WTC11 (cell line): ENCODE measurements at regions not wholly inside any gene's neighbourhood (a gene's known extent, or its start where the extent isn't known, plus 50 kb on each side); places are given as distances from the start of the nearest gene placed in this dataset.

ENCODE experiments used
- ATAC-seq: fragments of 200-7000 bp; cut with Tn5 transposase; 2 replicates; pipeline ENCODE4 v1.10.0; 2021; ENCODE audit warnings: mild to moderate bottlenecking, moderate library complexity
- CTCF ChIA-PET: fragments of 300-600 bp; sonication (Branson Sonifier 250); formaldehyde crosslinking; loops from one replicate; lab custom pipeline; 2021; ENCODE audit warnings: antibody characterized with exemption; lab: Charles Lee
- POLR2A ChIA-PET: fragments of 350-600 bp; sonication (Branson Sonifier 250); formaldehyde crosslinking; loops from one replicate; lab custom pipeline; 2021; ENCODE audit warnings: antibody characterized with exemption; lab: Charles Lee
- DNase-seq: peaks from one replicate; pipeline ENCODE4 v3.0.0; 2021; ENCODE audit warnings: low spot score
- H3K27ac Mint-ChIP-seq: 2 replicates; pipeline ENCODE4 v1.8.0; 2021; ENCODE audit warnings: mixed read lengths
- H3K27me3 Mint-ChIP-seq: 2 replicates; pipeline ENCODE4 v1.8.0; 2021; ENCODE audit warnings: low read depth, mild to moderate bottlenecking, moderate library complexity, mixed read lengths
- H3K36me3 Mint-ChIP-seq: 2 replicates; pipeline ENCODE4 v1.8.0; 2021; ENCODE audit warnings: mixed read lengths
- H3K4me1 Mint-ChIP-seq: 2 replicates; pipeline ENCODE4 v1.8.0; 2022; ENCODE audit warnings: mixed read lengths
- H3K4me3 Mint-ChIP-seq: 2 replicates; pipeline ENCODE4 v1.8.0; 2021; ENCODE audit warnings: mild to moderate bottlenecking, moderate library complexity, mixed read lengths
- H3K9me3 Mint-ChIP-seq: 2 replicates; pipeline ENCODE4 v1.8.0; 2021; ENCODE audit warnings: mixed read lengths
- CREB1 ChIP-seq: sonication (generic); formaldehyde crosslinking; IDR thresholded peaks from 2 replicates; pipeline ENCODE4 v1.8.0; 2023; ENCODE audit warnings: mild to moderate bottlenecking, missing genetic modification reagents
- ELF4 ChIP-seq: sonication (generic); formaldehyde crosslinking; IDR thresholded peaks from 2 replicates; pipeline ENCODE4 v1.8.1; 2022; ENCODE audit warnings: low read depth, mild to moderate bottlenecking, moderate library complexity, missing genetic modification reagents
- FOXP1 ChIP-seq: sonication (generic); formaldehyde crosslinking; IDR thresholded peaks from 2 replicates; pipeline ENCODE4 v1.8.0; 2022; ENCODE audit warnings: missing genetic modification reagents, mild to moderate bottlenecking, moderate library complexity, borderline replicate concordance
- GABPB1 ChIP-seq: sonication (generic); formaldehyde crosslinking; IDR thresholded peaks from 2 replicates; pipeline ENCODE4 v1.8.1; 2023; ENCODE audit warnings: mild to moderate bottlenecking, missing genetic modification reagents
- GTF2I ChIP-seq: fragments of 250-450 bp; sonication (Bioruptor Pico); conservative IDR thresholded peaks from 2 replicates; pipeline ENCODE4 v1.4.0; 2021; ENCODE audit warnings: mild to moderate bottlenecking
- MYBL2 ChIP-seq: sonication (generic); formaldehyde crosslinking; IDR thresholded peaks from 2 replicates; pipeline ENCODE4 v1.8.1; 2023; ENCODE audit warnings: mild to moderate bottlenecking, moderate library complexity, missing genetic modification reagents
- RELA ChIP-seq: sonication (generic); formaldehyde crosslinking; IDR thresholded peaks from 2 replicates; pipeline ENCODE4 v1.8.1; 2022; ENCODE audit warnings: missing genetic modification reagents, mild to moderate bottlenecking, borderline replicate concordance
- SP1 ChIP-seq: sonication (generic); formaldehyde crosslinking; conservative IDR thresholded peaks from 2 replicates; pipeline ENCODE4 v1.8.1; 2022; ENCODE audit warnings: missing genetic modification reagents
- ZNF138 ChIP-seq: sonication (generic); formaldehyde crosslinking; conservative IDR thresholded peaks from 2 replicates; pipeline ENCODE4 v1.8.1; 2022; ENCODE audit warnings: mild to moderate bottlenecking, moderate library complexity, missing genetic modification reagents
- ZNF671 ChIP-seq: fragments of 250-450 bp; sonication (Bioruptor Pico); IDR thresholded peaks from 2 replicates; pipeline ENCODE4 v1.8.0; 2021; ENCODE audit warnings: mild to moderate bottlenecking
- TF ChIP-seq, protein P1 (sequence below): sonication (generic); formaldehyde crosslinking; IDR thresholded peaks from 2 replicates; pipeline ENCODE4 v1.8.0; 2022; ENCODE audit warnings: mild to moderate bottlenecking, missing genetic modification reagents
- TF ChIP-seq, protein P2 (sequence below): fragments of 250-450 bp; sonication (Bioruptor Pico); IDR thresholded peaks from 2 replicates; pipeline ENCODE4 v1.9.0; 2021; ENCODE audit warnings: mild to moderate bottlenecking
- TF ChIP-seq, protein P3 (sequence below): sonication (generic); formaldehyde crosslinking; IDR thresholded peaks from 2 replicates; pipeline ENCODE4 v1.8.0; 2022; ENCODE audit warnings: mild to moderate bottlenecking, missing genetic modification reagents
- TF ChIP-seq, protein P4 (sequence below): fragments of 250-450 bp; sonication (Bioruptor Pico); IDR thresholded peaks from 2 replicates; pipeline ENCODE4 v1.8.0; 2021; ENCODE audit warnings: mild to moderate bottlenecking
- TF ChIP-seq, protein P5 (sequence below): sonication (generic); formaldehyde crosslinking; IDR thresholded peaks from 2 replicates; pipeline ENCODE4 v1.8.1; 2022; ENCODE audit warnings: mild to moderate bottlenecking, moderate library complexity, missing genetic modification reagents
- TF ChIP-seq, protein P6 (sequence below): fragments of 250-450 bp; sonication (Bioruptor Pico); IDR thresholded peaks from 2 replicates; pipeline ENCODE4 v1.9.0; 2021; ENCODE audit warnings: moderate library complexity, mild to moderate bottlenecking, inconsistent platforms, borderline replicate concordance
- TF ChIP-seq, protein P7 (sequence below): fragments of 250-450 bp; sonication (Bioruptor Pico); conservative IDR thresholded peaks from 2 replicates; pipeline ENCODE4 v1.9.0; 2021; ENCODE audit warnings: mild to moderate bottlenecking

DNA sequence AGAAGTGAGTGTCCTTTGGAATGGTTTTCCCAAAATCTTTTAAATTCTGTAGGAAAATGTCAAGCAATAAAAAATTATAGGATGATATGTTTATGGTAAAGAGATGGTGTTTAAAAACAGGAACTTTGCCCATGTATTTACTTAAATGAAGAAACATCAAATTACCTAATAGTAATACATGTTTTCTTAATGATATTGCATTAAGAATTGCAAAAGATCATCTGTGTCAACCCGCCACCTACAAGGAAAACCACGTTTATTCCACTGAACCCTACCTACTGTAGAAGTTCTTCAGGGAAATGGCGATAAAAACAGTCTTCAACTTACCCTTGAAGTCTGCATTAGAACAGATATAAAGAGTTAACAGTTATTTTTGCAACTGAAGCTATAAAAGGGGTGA lies 67.2 kb upstream of the NDP start (continued):
- TF ChIP-seq, protein P1, sequence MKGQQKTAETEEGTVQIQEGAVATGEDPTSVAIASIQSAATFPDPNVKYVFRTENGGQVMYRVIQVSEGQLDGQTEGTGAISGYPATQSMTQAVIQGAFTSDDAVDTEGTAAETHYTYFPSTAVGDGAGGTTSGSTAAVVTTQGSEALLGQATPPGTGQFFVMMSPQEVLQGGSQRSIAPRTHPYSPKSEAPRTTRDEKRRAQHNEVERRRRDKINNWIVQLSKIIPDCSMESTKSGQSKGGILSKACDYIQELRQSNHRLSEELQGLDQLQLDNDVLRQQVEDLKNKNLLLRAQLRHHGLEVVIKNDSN (CRISPR knock-in tag), result no peak

DNA sequence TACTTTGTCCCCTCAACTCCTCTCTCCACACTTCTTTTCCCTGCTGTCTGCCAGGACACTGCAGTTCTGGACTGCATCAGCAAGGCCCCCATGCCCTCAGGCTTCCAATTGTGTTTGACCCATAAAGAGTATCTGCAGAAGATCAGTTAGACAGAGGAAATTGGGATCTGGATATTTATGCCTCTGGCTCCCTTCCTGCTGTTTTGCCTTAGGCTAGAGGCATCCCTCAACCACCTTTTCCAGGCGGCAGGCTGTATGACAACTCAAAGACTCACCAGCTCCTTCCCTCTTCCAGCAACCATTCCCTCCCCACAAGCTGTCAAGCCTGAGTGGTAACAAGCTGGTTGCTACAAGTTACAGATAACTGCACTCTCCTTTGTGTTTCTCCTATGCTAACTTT lies 66.4 kb upstream of the NDP start:
- ChIA-PET POLR2A (no interaction called here), CTCF (no interaction called here)
- H3K9me3 Mint-ChIP-seq, result peaks cover 3% of the 10 kb centered on the region; the same call in 1 of the 2 replicates
- H3K4me3 Mint-ChIP-seq, result no peak overlapping the region
- no peaks in the 10 kb centered on the region for H3K27me3 Mint-ChIP-seq
- TF ChIP-seq GTF2I (CRISPR knock-in tag), result no peak
- no peak for TF ChIP-seq ZNF138 (CRISPR knock-in tag)
- TF ChIP-seq, protein P2, sequence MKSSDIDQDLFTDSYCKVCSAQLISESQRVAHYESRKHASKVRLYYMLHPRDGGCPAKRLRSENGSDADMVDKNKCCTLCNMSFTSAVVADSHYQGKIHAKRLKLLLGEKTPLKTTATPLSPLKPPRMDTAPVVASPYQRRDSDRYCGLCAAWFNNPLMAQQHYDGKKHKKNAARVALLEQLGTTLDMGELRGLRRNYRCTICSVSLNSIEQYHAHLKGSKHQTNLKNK (CRISPR knock-in tag), result no peak
- TF ChIP-seq FOXP1 (CRISPR knock-in tag), result no peak
- TF ChIP-seq, protein P3, sequence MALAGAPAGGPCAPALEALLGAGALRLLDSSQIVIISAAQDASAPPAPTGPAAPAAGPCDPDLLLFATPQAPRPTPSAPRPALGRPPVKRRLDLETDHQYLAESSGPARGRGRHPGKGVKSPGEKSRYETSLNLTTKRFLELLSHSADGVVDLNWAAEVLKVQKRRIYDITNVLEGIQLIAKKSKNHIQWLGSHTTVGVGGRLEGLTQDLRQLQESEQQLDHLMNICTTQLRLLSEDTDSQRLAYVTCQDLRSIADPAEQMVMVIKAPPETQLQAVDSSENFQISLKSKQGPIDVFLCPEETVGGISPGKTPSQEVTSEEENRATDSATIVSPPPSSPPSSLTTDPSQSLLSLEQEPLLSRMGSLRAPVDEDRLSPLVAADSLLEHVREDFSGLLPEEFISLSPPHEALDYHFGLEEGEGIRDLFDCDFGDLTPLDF, result no peak
- no peak for TF ChIP-seq MYBL2
- TF ChIP-seq, protein P4, sequence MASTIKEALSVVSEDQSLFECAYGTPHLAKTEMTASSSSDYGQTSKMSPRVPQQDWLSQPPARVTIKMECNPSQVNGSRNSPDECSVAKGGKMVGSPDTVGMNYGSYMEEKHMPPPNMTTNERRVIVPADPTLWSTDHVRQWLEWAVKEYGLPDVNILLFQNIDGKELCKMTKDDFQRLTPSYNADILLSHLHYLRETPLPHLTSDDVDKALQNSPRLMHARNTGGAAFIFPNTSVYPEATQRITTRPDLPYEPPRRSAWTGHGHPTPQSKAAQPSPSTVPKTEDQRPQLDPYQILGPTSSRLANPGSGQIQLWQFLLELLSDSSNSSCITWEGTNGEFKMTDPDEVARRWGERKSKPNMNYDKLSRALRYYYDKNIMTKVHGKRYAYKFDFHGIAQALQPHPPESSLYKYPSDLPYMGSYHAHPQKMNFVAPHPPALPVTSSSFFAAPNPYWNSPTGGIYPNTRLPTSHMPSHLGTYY (CRISPR knock-in tag), result no peak
- TF ChIP-seq, protein P5, sequence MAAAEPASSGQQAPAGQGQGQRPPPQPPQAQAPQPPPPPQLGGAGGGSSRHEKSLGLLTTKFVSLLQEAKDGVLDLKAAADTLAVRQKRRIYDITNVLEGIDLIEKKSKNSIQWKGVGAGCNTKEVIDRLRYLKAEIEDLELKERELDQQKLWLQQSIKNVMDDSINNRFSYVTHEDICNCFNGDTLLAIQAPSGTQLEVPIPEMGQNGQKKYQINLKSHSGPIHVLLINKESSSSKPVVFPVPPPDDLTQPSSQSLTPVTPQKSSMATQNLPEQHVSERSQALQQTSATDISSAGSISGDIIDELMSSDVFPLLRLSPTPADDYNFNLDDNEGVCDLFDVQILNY (CRISPR knock-in tag), result no peak
- TF ChIP-seq, protein P6, sequence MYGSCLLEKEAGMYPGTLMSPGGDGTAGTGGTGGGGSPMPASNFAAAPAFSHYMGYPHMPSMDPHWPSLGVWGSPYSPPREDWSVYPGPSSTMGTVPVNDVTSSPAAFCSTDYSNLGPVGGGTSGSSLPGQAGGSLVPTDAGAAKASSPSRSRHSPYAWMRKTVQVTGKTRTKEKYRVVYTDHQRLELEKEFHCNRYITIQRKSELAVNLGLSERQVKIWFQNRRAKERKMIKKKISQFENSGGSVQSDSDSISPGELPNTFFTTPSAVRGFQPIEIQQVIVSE, result no peak
- TF ChIP-seq, all 79 proteins: peak for 0
- Mint-ChIP-seq H3K27ac (no peak overlapping the region), H3K36me3 (no peaks in the 10 kb centered on the region), H3K4me1 (peaks cover 12% of the 10 kb centered on the region)
- DNase-seq, result no peak
- no peak for ATAC-seq

DNA sequence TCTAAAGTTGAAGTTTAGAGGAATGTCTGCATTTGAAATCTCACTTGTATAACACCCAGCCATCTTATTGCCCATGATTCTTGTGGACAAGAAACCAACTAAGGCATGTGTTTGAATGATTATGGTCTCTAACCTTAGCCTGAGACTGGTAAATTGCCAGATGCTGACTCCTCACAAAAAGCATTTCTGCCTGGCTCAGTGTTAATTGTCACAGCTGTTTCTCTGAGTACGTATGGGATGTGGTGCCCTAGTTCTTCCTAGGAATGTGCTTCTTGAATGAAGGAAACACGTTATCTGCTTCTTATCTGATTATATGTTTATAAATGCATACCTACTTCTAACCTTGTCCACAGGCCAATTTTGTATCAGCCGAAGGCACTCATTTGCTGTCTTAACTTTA lies 63.1 kb upstream of the NDP start:
- CTCF ChIA-PET, result no interaction called here
- no peaks in the 10 kb centered on the region for H3K36me3 Mint-ChIP-seq
- DNase-seq (no peak), ATAC-seq (no peak)
- POLR2A ChIA-PET, result no interaction called here
- H3K4me1 Mint-ChIP-seq, result peaks cover 33% of the 10 kb centered on the region
- H3K4me3 Mint-ChIP-seq, result no peak overlapping the region
- no peak for TF ChIP-seq RELA (CRISPR knock-in tag)
- no peak for TF ChIP-seq GABPB1 (CRISPR knock-in tag)
- TF ChIP-seq, protein P7, sequence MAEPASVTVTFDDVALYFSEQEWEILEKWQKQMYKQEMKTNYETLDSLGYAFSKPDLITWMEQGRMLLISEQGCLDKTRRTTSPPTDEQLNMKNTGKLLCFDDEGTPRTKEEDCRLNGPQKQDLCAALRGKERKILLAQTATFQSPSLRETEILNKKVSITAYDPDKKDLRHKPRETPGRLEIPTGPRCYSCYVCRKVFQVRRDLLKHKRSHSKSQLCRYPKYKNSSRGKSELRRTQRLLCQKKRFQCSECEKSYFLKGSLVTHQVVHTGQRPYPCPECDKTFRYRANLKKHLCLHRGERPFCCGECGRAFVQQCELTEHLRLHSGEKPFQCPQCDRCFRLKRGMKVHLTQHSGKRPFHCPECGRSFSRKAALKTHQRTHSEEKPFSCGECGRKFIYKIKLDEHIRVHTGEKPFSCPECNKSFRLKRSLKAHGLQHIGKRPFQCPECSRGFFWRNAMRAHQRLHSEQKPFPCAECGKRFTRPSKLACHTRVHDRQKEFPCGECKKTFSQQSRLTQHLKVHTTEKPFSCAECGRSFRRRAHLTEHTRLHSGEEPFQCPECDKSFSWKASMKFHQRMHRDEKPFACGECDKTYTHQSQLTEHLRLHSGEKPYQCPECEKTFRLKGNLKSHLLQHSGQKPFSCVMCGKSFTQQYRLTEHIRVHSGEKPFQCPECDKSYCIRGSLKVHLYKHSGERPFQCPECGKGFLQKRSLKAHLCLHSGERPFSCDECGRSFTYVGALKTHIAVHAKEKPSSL (CRISPR knock-in tag), result no peak
- no peak for TF ChIP-seq SP1 (CRISPR knock-in tag)
- no peak for TF ChIP-seq ZNF671
- no peak for TF ChIP-seq CREB1 (CRISPR knock-in tag)
- TF ChIP-seq ELF4, result no peak
- H3K27ac Mint-ChIP-seq, result no peak overlapping the region
- H3K27me3 Mint-ChIP-seq, result no peaks in the 10 kb centered on the region
- H3K9me3 Mint-ChIP-seq, result no peaks in the 10 kb centered on the region
